WTC11 (cell line): ENCODE measurements at regions not wholly inside any gene's neighbourhood (a gene's known extent, or its start where the extent isn't known, plus 50 kb on each side); places are given as distances from the start of the nearest gene placed in this dataset.

Experiments
- CREB1 ChIP-seq: sonication (generic); formaldehyde crosslinking; IDR thresholded peaks from 2 replicates; pipeline ENCODE4 v1.8.0; 2023; ENCODE audit warnings: mild to moderate bottlenecking, missing genetic modification reagents
- ETV6 ChIP-seq: sonication (generic); formaldehyde crosslinking; IDR thresholded peaks from 2 replicates; pipeline ENCODE4 v1.8.1; 2022; ENCODE audit warnings: mild to moderate bottlenecking, missing genetic modification reagents
- FOXJ3 ChIP-seq: sonication (generic); formaldehyde crosslinking; IDR thresholded peaks from 2 replicates; pipeline ENCODE4 v1.9.0; 2021; ENCODE audit warnings: missing genetic modification reagents, mild to moderate bottlenecking, borderline replicate concordance
- NFYB ChIP-seq: sonication (generic); formaldehyde crosslinking; conservative IDR thresholded peaks from 2 replicates; pipeline ENCODE4 v1.8.0; 2022; ENCODE audit warnings: low read depth, missing genetic modification reagents
- OVOL2 ChIP-seq: fragments of 250-450 bp; sonication (Bioruptor Pico); IDR thresholded peaks from 2 replicates; pipeline ENCODE4 v1.9.0; 2021; ENCODE audit warnings: mild to moderate bottlenecking, borderline replicate concordance
- STAT6 ChIP-seq: sonication (generic); formaldehyde crosslinking; conservative IDR thresholded peaks from 2 replicates; pipeline ENCODE4 v1.8.1; 2023; ENCODE audit warnings: mild to moderate bottlenecking, low read depth, missing genetic modification reagents, moderate library complexity
- TF ChIP-seq, protein P1 (sequence below): fragments of 200-600 bp; IDR thresholded peaks from 2 replicates; pipeline ENCODE4 v1.8.0; 2022; ENCODE audit warnings: antibody characterized with exemption

GRCh38 chr6:122145741-122146240 lies 253.7 kb upstream of the HSF2 start:
- no peak for TF ChIP-seq CREB1 (CRISPR knock-in tag)
- no peak for TF ChIP-seq FOXJ3 (CRISPR knock-in tag)
- TF ChIP-seq, protein P1, sequence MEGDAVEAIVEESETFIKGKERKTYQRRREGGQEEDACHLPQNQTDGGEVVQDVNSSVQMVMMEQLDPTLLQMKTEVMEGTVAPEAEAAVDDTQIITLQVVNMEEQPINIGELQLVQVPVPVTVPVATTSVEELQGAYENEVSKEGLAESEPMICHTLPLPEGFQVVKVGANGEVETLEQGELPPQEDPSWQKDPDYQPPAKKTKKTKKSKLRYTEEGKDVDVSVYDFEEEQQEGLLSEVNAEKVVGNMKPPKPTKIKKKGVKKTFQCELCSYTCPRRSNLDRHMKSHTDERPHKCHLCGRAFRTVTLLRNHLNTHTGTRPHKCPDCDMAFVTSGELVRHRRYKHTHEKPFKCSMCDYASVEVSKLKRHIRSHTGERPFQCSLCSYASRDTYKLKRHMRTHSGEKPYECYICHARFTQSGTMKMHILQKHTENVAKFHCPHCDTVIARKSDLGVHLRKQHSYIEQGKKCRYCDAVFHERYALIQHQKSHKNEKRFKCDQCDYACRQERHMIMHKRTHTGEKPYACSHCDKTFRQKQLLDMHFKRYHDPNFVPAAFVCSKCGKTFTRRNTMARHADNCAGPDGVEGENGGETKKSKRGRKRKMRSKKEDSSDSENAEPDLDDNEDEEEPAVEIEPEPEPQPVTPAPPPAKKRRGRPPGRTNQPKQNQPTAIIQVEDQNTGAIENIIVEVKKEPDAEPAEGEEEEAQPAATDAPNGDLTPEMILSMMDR = no peak
- no peak for TF ChIP-seq STAT6
- TF ChIP-seq NFYB (CRISPR knock-in tag) = no peak
- TF ChIP-seq ETV6 (CRISPR knock-in tag) = no peak
- TF ChIP-seq OVOL2 = no peak
